ENCODE measurements at regions not wholly inside any gene's neighbourhood (a gene's known extent, or its start where the extent isn't known, plus 50 kb on each side); places are given as distances from the start of the nearest gene placed in this dataset.

DNA sequence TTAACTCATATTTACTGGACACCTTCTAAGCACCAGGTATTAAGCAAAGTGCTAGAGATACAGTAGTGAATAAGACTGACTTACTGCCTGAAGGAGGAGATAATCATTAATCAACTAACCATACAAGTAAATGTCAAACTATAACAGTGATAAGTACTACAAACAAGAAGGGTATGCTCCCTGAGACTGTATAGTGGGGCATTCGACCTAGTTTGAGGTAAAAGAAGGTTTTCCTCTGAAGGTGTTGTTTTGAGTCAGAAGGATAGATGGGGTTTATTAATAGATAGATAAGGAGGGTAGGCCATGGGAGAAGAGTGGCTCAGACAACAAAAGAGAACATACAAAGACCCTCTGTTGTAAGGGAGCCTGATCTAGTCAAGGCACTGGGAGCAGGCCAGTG lies 105.4 kb downstream of the DDIT4L start:
- no peak for DNase-seq (ENCODE audit: low read depth)

DNA sequence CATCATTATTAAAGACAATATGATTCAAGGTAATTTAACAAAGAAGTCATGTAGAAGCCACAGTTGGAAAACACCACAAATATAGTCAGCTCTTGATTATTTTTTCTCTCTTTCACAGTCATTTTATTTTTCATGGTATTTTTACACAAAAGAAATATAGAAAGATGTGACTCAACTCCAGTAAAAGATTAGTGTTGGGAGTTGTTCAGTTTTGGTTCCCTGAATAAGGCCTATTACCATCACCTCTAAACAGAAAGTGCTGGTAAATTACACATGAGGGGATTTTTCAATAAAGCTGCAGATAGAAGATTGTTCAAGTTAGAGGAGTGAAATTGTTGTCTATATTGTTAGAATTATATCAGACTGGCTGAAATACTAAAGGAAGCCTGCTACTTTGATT lies 107.0 kb downstream of the DDIT4L start:
- DNase-seq (ENCODE audit: low read depth) = no peak

GRCh38 chr4:100082852-100083251 lies 107.4 kb downstream of the DDIT4L start:
- DNase-seq (ENCODE audit: low read depth) = no peak

GRCh38 chr4:100081491-100081890 lies 108.8 kb downstream of the DDIT4L start:
- DNase-seq (ENCODE audit: low read depth) = no peak

- no peak for DNase-seq (ENCODE audit: low read depth)
These were observed 111.0 kb downstream of the DDIT4L start for GRCh38 chr4:100079264-100079663.

GRCh38 chr4:100076753-100077152 lies 113.5 kb downstream of the DDIT4L start:
- DNase-seq (ENCODE audit: low read depth) = no peak

DNA sequence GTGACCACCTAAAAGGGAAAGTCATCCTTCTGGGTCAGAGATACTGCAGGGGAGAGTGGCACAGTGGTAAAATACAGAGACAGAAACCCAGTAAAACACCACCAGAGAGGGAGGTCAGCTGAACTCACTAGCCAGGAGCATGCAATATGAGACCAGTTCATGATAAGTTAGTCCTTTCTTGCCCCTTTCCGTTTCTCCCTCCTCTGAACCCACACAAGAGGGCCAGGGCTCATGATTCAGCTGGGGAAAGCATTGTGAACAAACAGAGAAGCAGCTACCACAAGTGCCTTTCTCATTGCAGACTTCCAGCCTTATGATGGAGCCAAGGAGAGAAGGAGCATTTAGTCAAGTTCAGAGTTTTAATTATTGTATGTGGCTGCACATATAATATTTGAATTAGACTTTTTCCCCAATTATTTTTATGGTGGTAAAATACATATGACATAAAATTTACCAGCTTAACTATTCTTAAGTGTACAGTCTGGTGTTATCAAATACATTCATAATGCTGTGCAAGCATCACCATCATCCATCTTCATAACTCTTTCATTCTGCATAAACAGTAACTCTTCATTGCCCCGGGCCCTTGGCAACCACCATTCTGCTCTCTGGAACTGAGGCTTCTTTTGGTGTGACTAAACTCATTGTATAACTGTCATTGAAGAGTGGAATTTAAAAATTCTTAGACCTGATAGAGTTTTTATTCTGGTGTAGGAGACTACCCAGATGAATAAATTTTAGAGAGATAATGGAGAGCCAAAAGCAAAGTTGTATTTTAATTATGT lies 114.6 kb downstream of the DDIT4L start:
- no peak for DNase-seq (ENCODE audit: low read depth)

GRCh38 chr4:100075056-100075455 lies 115.2 kb downstream of the DDIT4L start:
- DNase-seq (ENCODE audit: low read depth) = no peak

GRCh38 chr4:100071506-100071905 lies 118.8 kb downstream of the DDIT4L start:
- no peak for DNase-seq (ENCODE audit: low read depth)

GRCh38 chr4:100070868-100071267 lies 119.4 kb downstream of the DDIT4L start:
- no peak for DNase-seq (ENCODE audit: low read depth)

DNA sequence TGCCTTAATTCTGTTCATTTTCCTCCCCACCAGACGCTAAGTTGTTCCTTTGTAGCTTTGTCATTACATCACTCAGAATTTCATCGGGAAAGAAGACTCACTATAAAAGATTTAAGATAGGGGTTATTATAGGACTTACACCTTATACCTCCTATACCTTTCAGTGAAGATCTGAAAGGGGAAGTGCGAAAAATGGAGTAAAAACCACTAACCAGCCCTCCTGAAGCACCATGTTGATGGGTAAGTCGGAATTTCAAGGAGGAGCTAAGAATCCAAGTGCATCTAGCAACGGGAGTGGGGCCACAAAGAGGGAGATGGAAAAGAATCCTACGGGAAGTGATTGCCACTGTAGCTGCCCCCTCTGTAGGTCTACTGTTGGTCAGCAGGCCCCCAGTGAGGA lies 119.1 kb upstream of the H2AZ1 start:
- no peak for DNase-seq (ENCODE audit: low read depth)

- DNase-seq (ENCODE audit: low read depth) = no peak
These were observed 117.2 kb upstream of the H2AZ1 start for GRCh38 chr4:100067255-100067654.

- no peak for DNase-seq (ENCODE audit: low read depth)
These were observed 113.3 kb upstream of the H2AZ1 start for GRCh38 chr4:100063355-100063754.

- DNase-seq (ENCODE audit: low read depth) = no peak
These were observed 112.8 kb upstream of the H2AZ1 start for GRCh38 chr4:100062921-100063320.

GRCh38 chr4:100061835-100062234 lies 111.8 kb upstream of the H2AZ1 start:
- no peak for DNase-seq (ENCODE audit: low read depth)

- no peak for DNase-seq (ENCODE audit: low read depth)
These were observed 110.8 kb upstream of the H2AZ1 start for GRCh38 chr4:100060765-100061416.

DNA sequence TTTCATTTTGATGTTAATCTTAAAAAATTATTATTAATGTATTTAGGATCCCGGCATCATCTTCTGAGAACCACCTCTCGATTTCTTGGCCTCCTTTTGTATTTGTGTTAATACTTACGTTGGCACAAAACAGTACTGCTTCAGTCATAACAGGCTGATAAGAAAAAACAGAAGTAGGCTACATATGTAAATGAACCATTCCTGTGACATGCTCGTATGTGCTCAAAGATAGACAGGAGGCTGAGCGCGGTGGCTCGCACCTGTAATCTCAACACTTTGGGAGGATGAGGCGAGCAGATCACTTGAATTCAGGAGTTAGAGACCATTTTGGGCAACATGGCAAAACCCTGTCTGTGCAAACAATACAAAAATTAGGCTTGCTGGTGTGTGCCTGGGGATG lies 109.4 kb upstream of the H2AZ1 start:
- DNase-seq (ENCODE audit: low read depth) = no peak

DNA sequence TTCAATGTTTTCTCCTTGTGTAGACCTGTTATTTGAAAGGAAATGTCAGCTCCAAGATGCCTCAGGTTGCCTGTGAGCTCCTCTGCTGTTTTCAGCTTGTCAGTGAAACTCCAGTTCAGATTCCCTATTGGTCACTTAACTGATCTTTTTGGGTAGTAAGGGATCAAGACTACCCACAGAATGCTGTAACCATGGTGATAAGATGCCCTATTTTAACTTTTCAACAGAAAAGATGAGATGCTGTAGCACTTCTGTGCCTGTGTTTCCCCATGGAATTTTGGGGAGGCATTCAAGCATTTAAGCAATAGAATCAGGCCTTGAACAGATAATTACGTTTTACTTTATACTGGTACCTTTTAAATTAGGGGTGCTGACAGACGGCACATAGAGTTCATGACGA lies 106.6 kb upstream of the H2AZ1 start:
- no peak for DNase-seq (ENCODE audit: low read depth)

- DNase-seq (ENCODE audit: low read depth) = no peak
These were observed 104.0 kb upstream of the H2AZ1 start for GRCh38 chr4:100054071-100054470.

DNA sequence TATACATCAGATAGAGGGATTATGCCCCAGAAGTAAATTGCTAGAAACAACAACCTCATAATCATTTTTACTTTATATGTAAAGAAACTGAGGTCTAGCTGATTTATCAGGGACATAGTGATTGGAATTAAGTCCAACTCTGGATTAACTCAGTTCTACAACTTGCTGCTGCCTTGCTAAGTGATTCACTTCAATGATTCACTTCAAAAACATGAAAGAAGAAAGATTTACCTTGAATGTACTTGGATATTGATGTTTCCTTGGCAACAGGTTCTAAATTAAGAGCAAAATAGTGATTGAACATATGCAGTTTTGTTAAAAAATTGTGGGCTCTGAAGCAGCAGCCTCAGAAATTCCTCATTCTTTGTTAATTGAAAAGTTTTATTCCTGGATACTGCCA lies 99.8 kb upstream of the H2AZ1 start:
- no peak for DNase-seq (ENCODE audit: low read depth)

DNA sequence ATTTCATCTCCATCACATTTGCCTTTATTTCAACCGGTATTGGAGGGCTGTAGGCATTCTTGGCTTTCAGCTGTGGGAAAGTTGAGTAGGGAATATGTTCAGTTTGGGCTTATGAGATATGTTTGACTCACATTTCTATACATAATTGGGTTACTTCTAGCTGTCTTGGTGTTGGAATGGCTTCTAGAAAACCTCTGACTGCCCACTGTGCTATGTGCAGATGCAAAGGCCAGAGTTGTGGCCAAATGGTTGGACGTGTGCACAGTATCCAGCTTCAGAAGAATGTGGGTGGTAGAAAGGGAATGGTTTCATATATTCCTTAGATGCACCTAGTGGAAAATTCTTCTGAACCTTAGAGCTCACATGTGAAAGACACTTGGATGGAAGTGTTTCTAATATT lies 92.6 kb upstream of the H2AZ1 start:
- DNase-seq (ENCODE audit: low read depth) = no peak

- DNase-seq (ENCODE audit: low read depth) = no peak
These were observed 92.2 kb upstream of the H2AZ1 start for GRCh38 chr4:100042235-100042634.

DNA sequence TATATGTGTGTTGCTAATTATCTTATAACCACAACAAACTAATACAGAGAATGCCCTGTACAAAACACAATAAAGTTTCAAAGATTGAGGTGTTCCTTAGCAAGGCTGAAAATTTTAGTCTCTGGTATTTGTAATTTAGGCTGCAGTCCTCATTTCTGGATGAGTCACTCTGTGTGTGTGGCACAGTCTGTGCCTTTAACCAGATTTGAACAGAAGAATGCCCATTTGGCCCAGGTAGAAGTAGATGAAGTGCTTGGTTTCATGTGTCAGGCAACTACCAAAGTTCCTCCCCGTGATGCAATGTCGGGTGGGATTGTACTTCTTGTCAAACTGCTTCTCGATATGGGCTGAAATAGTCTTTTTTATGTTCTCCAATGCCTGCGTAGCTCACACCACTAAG lies 91.6 kb upstream of the H2AZ1 start:
- no peak for DNase-seq (ENCODE audit: low read depth)

All from stimulated activated CD8-positive, alpha-beta memory T cell treated with anti-CD3 and anti-CD28 coated beads, Interleukin-4, amount 100 ng/mL, for 24 hours (primary cell).